ENCODE measurements at regions not wholly inside any gene's neighbourhood (a gene's known extent, or its start where the extent isn't known, plus 50 kb on each side); places are given as distances from the start of the nearest gene placed in this dataset.

GRCh38 chr2:238557431-238557830 is 130.7 kb downstream of the ASB1 start:
- H3K36me3 Mint-ChIP-seq, result no peaks in the 10 kb centered on the region
- Histone ChIP-seq H3K4me1 (ENCODE audit: control insufficient read depth, insufficient read depth, low read length, poor library complexity, severe bottlenecking) (no peaks in the 10 kb centered on the region), H3K27me3 (ENCODE audit: control insufficient read depth, insufficient read depth, low read length) (no peaks in the 10 kb centered on the region), H3K27ac (ENCODE audit: insufficient read depth, low read length, poor library complexity, severe bottlenecking) (no peak overlapping the region), H3K36me3 (ENCODE audit: control insufficient read depth, insufficient read depth, low read length) (no peaks in the 10 kb centered on the region), H3K9me3 (ENCODE audit: control insufficient read depth in 2 of 2, low read length in 2 of 2) (no peaks in the 10 kb centered on the region), H3K4me3 (ENCODE audit: low read depth, low read length) (no peak overlapping the region)
- no peak overlapping the region for H3K4me3 Mint-ChIP-seq
- H3K27ac Mint-ChIP-seq, result no peak overlapping the region
- DNase-seq (no peak), ATAC-seq (ENCODE audit: low read depth in 2 of 2) (no peak)
- peaks cover 4% of the 10 kb centered on the region for H3K27me3 Mint-ChIP-seq
- no peaks in the 10 kb centered on the region for H3K4me1 Mint-ChIP-seq
- peaks cover 0 to 10% (median 1%) of the 10 kb centered on the region in 7 donors for H3K9me3 Mint-ChIP-seq

GRCh38 chr2:238557936-238558335 is 131.2 kb downstream of the ASB1 start:
- H3K4me1 ChIP-seq (ENCODE audit: control insufficient read depth, insufficient read depth, low read length, poor library complexity, severe bottlenecking), result no peaks in the 10 kb centered on the region
- Mint-ChIP-seq H3K27ac (no peak overlapping the region), H3K9me3 (peaks cover 0 to 10% (median 1%) of the 10 kb centered on the region in 7 donors), H3K36me3 (no peaks in the 10 kb centered on the region), H3K27me3 (peaks cover 4% of the 10 kb centered on the region), H3K4me1 (no peaks in the 10 kb centered on the region), H3K4me3 (no peak overlapping the region)
- no peaks in the 10 kb centered on the region for H3K9me3 ChIP-seq (ENCODE audit: control insufficient read depth in 2 of 2, low read length in 2 of 2)
- H3K27ac ChIP-seq (ENCODE audit: insufficient read depth, low read length, poor library complexity, severe bottlenecking), result no peak overlapping the region
- no peak overlapping the region for H3K4me3 ChIP-seq (ENCODE audit: low read depth, low read length)
- no peak for DNase-seq
- no peak for ATAC-seq (ENCODE audit: low read depth in 2 of 2)
- no peaks in the 10 kb centered on the region for H3K27me3 ChIP-seq (ENCODE audit: control insufficient read depth, insufficient read depth, low read length)
- no peaks in the 10 kb centered on the region for H3K36me3 ChIP-seq (ENCODE audit: control insufficient read depth, insufficient read depth, low read length)

- Mint-ChIP-seq H3K36me3 (no peaks in the 10 kb centered on the region), H3K4me3 (no peak overlapping the region), H3K9me3 (peaks cover 0 to 10% (median 0%) of the 10 kb centered on the region in 7 donors), H3K4me1 (no peaks in the 10 kb centered on the region), H3K27me3 (peaks cover 4% of the 10 kb centered on the region), H3K27ac (no peak overlapping the region)
- Histone ChIP-seq H3K9me3 (ENCODE audit: control insufficient read depth in 2 of 2, low read length in 2 of 2) (no peaks in the 10 kb centered on the region), H3K4me3 (ENCODE audit: low read depth, low read length) (no peak overlapping the region), H3K27ac (ENCODE audit: insufficient read depth, low read length, poor library complexity, severe bottlenecking) (no peak overlapping the region), H3K27me3 (ENCODE audit: control insufficient read depth, insufficient read depth, low read length) (no peaks in the 10 kb centered on the region), H3K36me3 (ENCODE audit: control insufficient read depth, insufficient read depth, low read length) (no peaks in the 10 kb centered on the region), H3K4me1 (ENCODE audit: control insufficient read depth, insufficient read depth, low read length, poor library complexity, severe bottlenecking) (no peaks in the 10 kb centered on the region)
- no peak for ATAC-seq (ENCODE audit: low read depth in 2 of 2)
- DNase-seq, result no peak
These were observed 131.9 kb downstream of the ASB1 start for GRCh38 chr2:238558456-238559099.

- peaks cover 0 to 4% (median 0%) of the 10 kb centered on the region in 7 donors for H3K9me3 Mint-ChIP-seq
These were observed 133.5 kb downstream of the ASB1 start for GRCh38 chr2:238560234-238560633.

GRCh38 chr2:238561230-238561629 is 134.5 kb downstream of the ASB1 start:
- Mint-ChIP-seq H3K27ac (no peak overlapping the region), H3K4me3 (no peak overlapping the region), H3K4me1 (no peaks in the 10 kb centered on the region), H3K9me3 (peaks cover 0 to 4% (median 0%) of the 10 kb centered on the region in 7 donors), H3K27me3 (peaks cover 4% of the 10 kb centered on the region), H3K36me3 (no peaks in the 10 kb centered on the region)
- DNase-seq, result no peak
- no peaks in the 10 kb centered on the region for H3K4me1 ChIP-seq (ENCODE audit: control insufficient read depth, insufficient read depth, low read length, poor library complexity, severe bottlenecking)
- H3K4me3 ChIP-seq (ENCODE audit: low read depth, low read length), result no peak overlapping the region
- no peaks in the 10 kb centered on the region for H3K9me3 ChIP-seq (ENCODE audit: control insufficient read depth in 2 of 2, low read length in 2 of 2)
- no peak for ATAC-seq (ENCODE audit: low read depth in 2 of 2)
- H3K27me3 ChIP-seq (ENCODE audit: control insufficient read depth, insufficient read depth, low read length), result no peaks in the 10 kb centered on the region
- no peaks in the 10 kb centered on the region for H3K36me3 ChIP-seq (ENCODE audit: control insufficient read depth, insufficient read depth, low read length)
- H3K27ac ChIP-seq (ENCODE audit: insufficient read depth, low read length, poor library complexity, severe bottlenecking), result no peak overlapping the region

More at GRCh38 chr2:238560234-238560633, 133.5 kb downstream of the ASB1 start:
- Histone ChIP-seq H3K36me3 (ENCODE audit: control insufficient read depth, insufficient read depth, low read length) (no peaks in the 10 kb centered on the region), H3K27ac (ENCODE audit: insufficient read depth, low read length, poor library complexity, severe bottlenecking) (no peak overlapping the region), H3K9me3 (ENCODE audit: control insufficient read depth in 2 of 2, low read length in 2 of 2) (no peaks in the 10 kb centered on the region), H3K4me1 (ENCODE audit: control insufficient read depth, insufficient read depth, low read length, poor library complexity, severe bottlenecking) (no peaks in the 10 kb centered on the region), H3K27me3 (ENCODE audit: control insufficient read depth, insufficient read depth, low read length) (no peaks in the 10 kb centered on the region), H3K4me3 (ENCODE audit: low read depth, low read length) (no peak overlapping the region)
- ATAC-seq (ENCODE audit: low read depth in 2 of 2) (no peak), DNase-seq (no peak)
- Mint-ChIP-seq H3K27me3 (peaks cover 4% of the 10 kb centered on the region), H3K4me3 (no peak overlapping the region), H3K4me1 (no peaks in the 10 kb centered on the region), H3K36me3 (no peaks in the 10 kb centered on the region), H3K27ac (no peak overlapping the region)

- H3K27ac ChIP-seq (ENCODE audit: insufficient read depth, low read length, poor library complexity, severe bottlenecking), result no peak overlapping the region
- no peaks in the 10 kb centered on the region for H3K4me1 Mint-ChIP-seq
- no peaks in the 10 kb centered on the region for H3K4me1 ChIP-seq (ENCODE audit: control insufficient read depth, insufficient read depth, low read length, poor library complexity, severe bottlenecking)
- no peaks in the 10 kb centered on the region for H3K36me3 ChIP-seq (ENCODE audit: control insufficient read depth, insufficient read depth, low read length)
- H3K4me3 Mint-ChIP-seq, result no peak overlapping the region
- ATAC-seq (ENCODE audit: low read depth in 2 of 2) (no peak), DNase-seq (no peak)
- H3K9me3 ChIP-seq (ENCODE audit: control insufficient read depth in 2 of 2, low read length in 2 of 2), result no peaks in the 10 kb centered on the region
- no peaks in the 10 kb centered on the region for H3K27me3 ChIP-seq (ENCODE audit: control insufficient read depth, insufficient read depth, low read length)
- H3K27ac Mint-ChIP-seq, result no peak overlapping the region
- no peak overlapping the region for H3K4me3 ChIP-seq (ENCODE audit: low read depth, low read length)
- H3K27me3 Mint-ChIP-seq, result no peaks in the 10 kb centered on the region
- H3K9me3 Mint-ChIP-seq, result peaks cover 0 to 4% (median 0%) of the 10 kb centered on the region in 7 donors
- no peaks in the 10 kb centered on the region for H3K36me3 Mint-ChIP-seq
These were observed 135.7 kb downstream of the ASB1 start for GRCh38 chr2:238562446-238562845.

GRCh38 chr2:238563551-238563950 is 136.8 kb downstream of the ASB1 start:
- ATAC-seq (ENCODE audit: low read depth in 2 of 2) (no peak), DNase-seq (no peak)
- Mint-ChIP-seq H3K36me3 (no peaks in the 10 kb centered on the region), H3K27ac (no peak overlapping the region), H3K9me3 (peaks cover 0 to 2% (median 0%) of the 10 kb centered on the region in 7 donors), H3K4me3 (no peak overlapping the region), H3K27me3 (no peaks in the 10 kb centered on the region), H3K4me1 (no peaks in the 10 kb centered on the region)
- Histone ChIP-seq H3K4me1 (ENCODE audit: control insufficient read depth, insufficient read depth, low read length, poor library complexity, severe bottlenecking) (no peaks in the 10 kb centered on the region), H3K36me3 (ENCODE audit: control insufficient read depth, insufficient read depth, low read length) (no peaks in the 10 kb centered on the region), H3K4me3 (ENCODE audit: low read depth, low read length) (no peak overlapping the region), H3K27me3 (ENCODE audit: control insufficient read depth, insufficient read depth, low read length) (no peaks in the 10 kb centered on the region), H3K27ac (ENCODE audit: insufficient read depth, low read length, poor library complexity, severe bottlenecking) (no peak overlapping the region), H3K9me3 (ENCODE audit: control insufficient read depth in 2 of 2, low read length in 2 of 2) (no peaks in the 10 kb centered on the region)

GRCh38 chr2:238564286-238564920 is 137.7 kb downstream of the ASB1 start:
- H3K4me1 Mint-ChIP-seq, result no peaks in the 10 kb centered on the region
- Histone ChIP-seq H3K27ac (ENCODE audit: insufficient read depth, low read length, poor library complexity, severe bottlenecking) (no peak overlapping the region), H3K9me3 (ENCODE audit: control insufficient read depth in 2 of 2, low read length in 2 of 2) (no peaks in the 10 kb centered on the region), H3K4me3 (ENCODE audit: low read depth, low read length) (no peak overlapping the region), H3K27me3 (ENCODE audit: control insufficient read depth, insufficient read depth, low read length) (no peaks in the 10 kb centered on the region), H3K4me1 (ENCODE audit: control insufficient read depth, insufficient read depth, low read length, poor library complexity, severe bottlenecking) (no peaks in the 10 kb centered on the region), H3K36me3 (ENCODE audit: control insufficient read depth, insufficient read depth, low read length) (no peaks in the 10 kb centered on the region)
- no peak for ATAC-seq (ENCODE audit: low read depth in 2 of 2)
- peaks cover 0 to 2% (median 0%) of the 10 kb centered on the region in 7 donors for H3K9me3 Mint-ChIP-seq
- no peaks in the 10 kb centered on the region for H3K36me3 Mint-ChIP-seq
- no peak for DNase-seq
- H3K27ac Mint-ChIP-seq, result no peak overlapping the region
- H3K27me3 Mint-ChIP-seq, result no peaks in the 10 kb centered on the region
- no peak overlapping the region for H3K4me3 Mint-ChIP-seq
